ENCODE measurements at regions not wholly inside any gene's neighbourhood (a gene's known extent, or its start where the extent isn't known, plus 50 kb on each side); places are given as distances from the start of the nearest gene placed in this dataset.

DNA sequence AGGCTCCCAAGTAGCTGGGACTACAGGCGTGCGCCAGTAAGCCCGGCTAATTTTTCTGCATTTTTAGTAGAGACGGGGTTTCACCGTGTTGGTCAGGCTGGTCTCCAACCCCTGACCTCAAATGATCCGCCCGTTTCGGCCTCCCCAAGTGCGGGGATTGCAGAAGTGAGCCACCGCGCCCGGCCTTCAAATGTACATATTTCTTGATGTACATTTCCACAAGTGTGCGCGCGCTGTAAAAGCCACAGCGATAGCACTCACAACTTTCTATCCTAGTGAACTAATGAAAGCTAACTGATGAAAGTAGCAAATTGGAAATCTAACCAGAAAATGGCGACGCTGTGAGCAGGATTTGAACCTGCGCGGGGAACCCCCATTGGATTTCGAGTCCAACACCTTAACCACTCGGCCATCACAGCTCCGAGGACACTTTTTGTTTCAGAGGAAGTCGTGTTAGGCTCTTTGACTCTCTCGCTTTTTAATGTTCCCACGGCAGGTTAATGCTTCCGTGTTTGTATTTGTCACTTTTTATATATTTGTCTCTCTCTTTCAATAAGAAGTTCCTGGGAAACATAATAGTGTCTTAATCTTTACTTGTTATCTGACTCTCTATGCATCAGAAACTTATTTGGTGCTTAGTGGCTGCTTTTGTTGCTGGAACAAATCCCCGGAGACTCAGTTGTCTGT, 199.4 kb upstream of the ZNF184 start (continued):
- TF ChIP-seq ZNF777 (CRISPR knock-in tag; IDR thresholded peaks at IDR 0.05) (0 out of 2 replicates have a peak, but pooled peaks have one; percentile 23), ZNF333 (CRISPR knock-in tag; IDR thresholded peaks at IDR 0.05; ENCODE audit: borderline replicate concordance) (no peak), SP5 (CRISPR knock-in tag; IDR thresholded peaks at IDR 0.05; ENCODE audit: borderline replicate concordance, low read depth) (0 out of 2 replicates have a peak, but pooled peaks have one; percentile 32), ZBTB10 (CRISPR knock-in tag; IDR thresholded peaks at IDR 0.05; ENCODE audit: borderline replicate concordance) (no peak; the same call in 1 of the 2 replicates), BRCA1 (CRISPR knock-in tag; IDR thresholded peaks at IDR 0.05) (no peak), TARDBP (CRISPR knock-in tag; IDR thresholded peaks at IDR 0.05) (peak; percentile 68), ZNF234 (CRISPR knock-in tag; conservative IDR thresholded peaks at IDR 0.05) (peak; percentile 61), ZNF18 (CRISPR knock-in tag; IDR thresholded peaks at IDR 0.05; ENCODE audit: insufficient replicate concordance) (no peak), THAP9 (CRISPR knock-in tag; IDR thresholded peaks at IDR 0.05; ENCODE audit: borderline replicate concordance) (peak; percentile 67; the same call in 1 of the 2 replicates), SRY (CRISPR knock-in tag; IDR thresholded peaks at IDR 0.05) (no peak), ZZZ3 (CRISPR knock-in tag; IDR thresholded peaks at IDR 0.05; ENCODE audit: borderline replicate concordance) (no peak), NFYC (CRISPR knock-in tag; IDR thresholded peaks at IDR 0.05) (peak; percentile 34; the same call in 1 of the 2 replicates), ATF5 (CRISPR knock-in tag; IDR thresholded peaks at IDR 0.05; ENCODE audit: low read depth) (no peak), SALL2 (CRISPR knock-in tag; IDR thresholded peaks at IDR 0.05) (no peak), SETDB1 (CRISPR knock-in tag; IDR thresholded peaks at IDR 0.05; ENCODE audit: borderline replicate concordance) (no peak), PREB (CRISPR knock-in tag; IDR thresholded peaks at IDR 0.05) (0 out of 2 replicates have a peak, but pooled peaks have one; percentile 49), ZNF17 (CRISPR knock-in tag; IDR thresholded peaks at IDR 0.05) (no peak), SPEN (CRISPR knock-in tag; IDR thresholded peaks at IDR 0.05; ENCODE audit: low read depth) (peak; percentile 50; the same call in 1 of the 2 replicates), ZIK1 (CRISPR knock-in tag; IDR thresholded peaks at IDR 0.05; ENCODE audit: borderline replicate concordance, low read depth) (no peak), ZNF34 (CRISPR knock-in tag; IDR thresholded peaks at IDR 0.05; ENCODE audit: borderline replicate concordance) (0 out of 2 replicates have a peak, but pooled peaks have one; percentile 34), RFX5 (IDR thresholded peaks at IDR 0.05; ENCODE audit: low read depth, low read length) (no peak)

All from HepG2 (cell line).